HG03442 (cell line): ENCODE measurements at regions not wholly inside any gene's neighbourhood (a gene's known extent, or its start where the extent isn't known, plus 50 kb on each side); places are given as distances from the start of the nearest gene placed in this dataset.

Experiments used
- ATAC-seq: cut with Tn5 transposase; IDR thresholded peaks from one replicate; pipeline ENCODE4 v1.9.1; 2021; ENCODE audit warnings: mild to moderate bottlenecking, moderate library complexity; ENCODE audit not compliant: unreplicated experiment

- ATAC-seq: no peak
Observed at GRCh38 chr17:79361221-79361734, 249.6 kb downstream of the RBFOX3 start.

- ATAC-seq: no peak
Observed at GRCh38 chr17:79360196-79360595, 250.7 kb downstream of the RBFOX3 start.

GRCh38 chr17:79356839-79357447 is 253.9 kb downstream of the RBFOX3 start:
- no peak for ATAC-seq

GRCh38 chr17:79355165-79355564 is 255.7 kb downstream of the RBFOX3 start:
- ATAC-seq: no peak

- no peak for ATAC-seq
Observed at GRCh38 chr17:79354173-79354820, 256.6 kb downstream of the RBFOX3 start.

GRCh38 chr17:79353548-79353947 is 257.3 kb downstream of the RBFOX3 start:
- ATAC-seq: no peak

- ATAC-seq: no peak
Observed at GRCh38 chr17:79353016-79353415, 257.8 kb downstream of the RBFOX3 start.

- no peak for ATAC-seq
Observed at GRCh38 chr17:79350533-79350932, 260.3 kb downstream of the RBFOX3 start.

- ATAC-seq: no peak
Observed at GRCh38 chr17:79349506-79350400, 261.1 kb downstream of the RBFOX3 start.

- ATAC-seq: no peak
Observed at GRCh38 chr17:79342376-79342775, 267.8 kb downstream of the ENGASE start.

- no peak for ATAC-seq
Observed at GRCh38 chr17:79341816-79342215, 267.2 kb downstream of the ENGASE start.

- ATAC-seq: no peak
Observed at GRCh38 chr17:79341222-79341780, 266.7 kb downstream of the ENGASE start.

GRCh38 chr17:79340333-79341221 is 266.0 kb downstream of the ENGASE start:
- peak; percentile 68 for ATAC-seq

GRCh38 chr17:79339321-79339720 is 264.7 kb downstream of the ENGASE start:
- no peak for ATAC-seq

- ATAC-seq: no peak
Observed at GRCh38 chr17:79338604-79339003, 264.0 kb downstream of the ENGASE start.

GRCh38 chr17:79338152-79338551 is 263.5 kb downstream of the ENGASE start:
- ATAC-seq: no peak

- no peak for ATAC-seq
Observed at GRCh38 chr17:79337053-79337452, 262.4 kb downstream of the ENGASE start.

- ATAC-seq: no peak
Observed at GRCh38 chr17:79335456-79335855, 260.8 kb downstream of the ENGASE start.

GRCh38 chr17:79332011-79332554 is 257.5 kb downstream of the ENGASE start:
- ATAC-seq: no peak

GRCh38 chr17:79331492-79331891 is 256.9 kb downstream of the ENGASE start:
- ATAC-seq: no peak
